Activated T-cell treated with anti-CD3 and anti-CD28 coated beads for 48 hours (primary cell): ENCODE measurements at regions not wholly inside any gene's neighbourhood (a gene's known extent, or its start where the extent isn't known, plus 50 kb on each side); places are given as distances from the start of the nearest gene placed in this dataset.

Source experiments
- DNase-seq: peaks from one replicate; pipeline ENCODE4 v3.0.0-alpha.2; 2020; ENCODE audit warnings: low read depth

- no peak for DNase-seq
These were observed 464.3 kb upstream of the RGMA start for GRCh38 chr15:93553167-93553935.

GRCh38 chr15:93543093-93543492, 454.1 kb upstream of the RGMA start:
- no peak for DNase-seq

GRCh38 chr15:93527374-93528050, 438.5 kb upstream of the RGMA start:
- DNase-seq = no peak

- DNase-seq = no peak
These were observed 435.4 kb upstream of the RGMA start for GRCh38 chr15:93524432-93524831.

GRCh38 chr15:93523481-93523880, 434.5 kb upstream of the RGMA start:
- DNase-seq = no peak

- no peak for DNase-seq
These were observed 431.2 kb upstream of the RGMA start for GRCh38 chr15:93520206-93520605.

- no peak for DNase-seq
These were observed 430.6 kb upstream of the RGMA start for GRCh38 chr15:93519599-93519998.

GRCh38 chr15:93517176-93517575, 428.2 kb upstream of the RGMA start:
- DNase-seq = no peak

GRCh38 chr15:93515256-93516051, 426.4 kb upstream of the RGMA start:
- DNase-seq = no peak

GRCh38 chr15:93506646-93507045, 417.6 kb upstream of the RGMA start:
- DNase-seq = no peak

GRCh38 chr15:93505506-93505905, 416.5 kb upstream of the RGMA start:
- DNase-seq = no peak

GRCh38 chr15:93501946-93502345, 412.9 kb upstream of the RGMA start:
- DNase-seq = no peak

GRCh38 chr15:93500155-93500554, 411.1 kb upstream of the RGMA start:
- no peak for DNase-seq

- no peak for DNase-seq
These were observed 408.3 kb upstream of the RGMA start for GRCh38 chr15:93497291-93497690.

- no peak for DNase-seq
These were observed 407.9 kb upstream of the RGMA start for GRCh38 chr15:93496888-93497287.

GRCh38 chr15:93495799-93496637, 407.0 kb upstream of the RGMA start:
- DNase-seq = no peak

- DNase-seq = no peak
These were observed 404.2 kb upstream of the RGMA start for GRCh38 chr15:93493172-93493571.

GRCh38 chr15:93491291-93491690, 402.3 kb upstream of the RGMA start:
- DNase-seq = no peak

- no peak for DNase-seq
These were observed 399.3 kb upstream of the RGMA start for GRCh38 chr15:93488296-93488713.

GRCh38 chr15:93486407-93487117, 397.6 kb upstream of the RGMA start:
- DNase-seq = no peak
